H9 (cell line): ENCODE measurements at regions not wholly inside any gene's neighbourhood (a gene's known extent, or its start where the extent isn't known, plus 50 kb on each side); places are given as distances from the start of the nearest gene placed in this dataset.

Source experiments
- DNase-seq: peaks from one replicate; pipeline ENCODE4 v3.0.0-alpha.2; 2017
- H2AFZ ChIP-seq: one replicate; pipeline ENCODE4 v1.6.1; 2013; ENCODE audit warnings: mild to moderate bottlenecking, low read length, control low read depth, moderate library complexity
- H2AK5ac ChIP-seq: 2 replicates; pipeline ENCODE4 v1.6.1; 2013; ENCODE audit warnings: low read length, control low read depth, mixed read lengths; ENCODE audit not compliant: insufficient read length
- H2BK120ac ChIP-seq: one replicate; pipeline ENCODE4 v1.6.1; 2013; ENCODE audit warnings: low read depth, mild to moderate bottlenecking, low read length, control low read depth, inconsistent platforms; ENCODE audit not compliant: poor library complexity, severe bottlenecking
- H2BK12ac ChIP-seq: 2 replicates; pipeline ENCODE4 v1.6.1; 2013; ENCODE audit warnings: low read length, control low read depth, mixed read lengths, low read depth; ENCODE audit not compliant: insufficient read length
- H2BK15ac ChIP-seq: 2 replicates; pipeline ENCODE4 v1.6.1; 2013; ENCODE audit warnings: low read depth, low read length, control low read depth
- H2BK20ac ChIP-seq: one replicate; pipeline ENCODE4 v1.6.1; 2013; ENCODE audit warnings: low read depth, mild to moderate bottlenecking, low read length, control low read depth, inconsistent platforms; ENCODE audit not compliant: poor library complexity, severe bottlenecking
- H2BK5ac ChIP-seq: 2 replicates; pipeline ENCODE4 v1.6.1; 2013; ENCODE audit warnings: low read length, control low read depth, mixed read lengths; ENCODE audit not compliant: insufficient read length
- H3K14ac ChIP-seq: 2 replicates; pipeline ENCODE4 v1.6.1; 2013; ENCODE audit warnings: low read length, control low read depth; ENCODE audit not compliant: insufficient read depth
- H3K18ac ChIP-seq: 2 replicates; pipeline ENCODE4 v1.6.1; 2013; ENCODE audit warnings: low read depth, mild to moderate bottlenecking, mixed read lengths, low read length, control low read depth; ENCODE audit not compliant: insufficient read length
- H3K23ac ChIP-seq: 2 replicates; pipeline ENCODE4 v1.6.1; 2013; ENCODE audit warnings: low read length, control low read depth, mixed read lengths, low read depth; ENCODE audit not compliant: insufficient read length
- H3K23me2 ChIP-seq: 2 replicates; pipeline ENCODE4 v1.6.1; 2013; ENCODE audit warnings: low read depth, mild to moderate bottlenecking, mixed read lengths, low read length, control low read depth; ENCODE audit not compliant: insufficient read length, poor library complexity, severe bottlenecking
- H3K27ac ChIP-seq: 2 replicates; pipeline ENCODE4 v1.5.1; 2013; ENCODE audit warnings: low read length, control low read depth, mixed read lengths, low read depth; ENCODE audit not compliant: insufficient read length
- H3K27me3 ChIP-seq: 2 replicates; pipeline ENCODE4 v1.6.1; 2013; ENCODE audit warnings: low read length, control low read depth, inconsistent platforms; ENCODE audit not compliant: insufficient read depth
- H3K4ac ChIP-seq: 2 replicates; pipeline ENCODE4 v1.6.1; 2013; ENCODE audit warnings: low read depth, mild to moderate bottlenecking, control low read depth, inconsistent platforms, low read length, moderate library complexity
- H3K4me1 ChIP-seq: 2 replicates; pipeline ENCODE4 v1.6.1; 2013; ENCODE audit warnings: low read length, control low read depth, inconsistent platforms; ENCODE audit not compliant: insufficient read depth
- H3K4me2 ChIP-seq: 2 replicates; pipeline ENCODE4 v1.6.1; 2013; ENCODE audit warnings: low read length, control low read depth, mixed read lengths; ENCODE audit not compliant: insufficient read length, insufficient read depth
- H3K56ac ChIP-seq: 2 replicates; pipeline ENCODE4 v1.6.1; 2013; ENCODE audit warnings: low read depth, mild to moderate bottlenecking, mixed read lengths, low read length, control low read depth; ENCODE audit not compliant: insufficient read length
- H3K79me1 ChIP-seq: 2 replicates; pipeline ENCODE4 v1.6.1; 2013; ENCODE audit warnings: low read depth, mild to moderate bottlenecking, moderate library complexity, low read length, control low read depth, inconsistent platforms; ENCODE audit not compliant: insufficient read depth, poor library complexity, severe bottlenecking
- H3K79me2 ChIP-seq: 2 replicates; pipeline ENCODE4 v1.6.1; 2013; ENCODE audit warnings: low read length, control low read depth, inconsistent platforms; ENCODE audit not compliant: insufficient read depth
- H3K9ac ChIP-seq: 2 replicates; pipeline ENCODE4 v1.6.1; 2013; ENCODE audit warnings: low read length, control low read depth, mixed read lengths; ENCODE audit not compliant: insufficient read length; ENCODE audit errors: extremely low read depth
- H3K9me3 ChIP-seq: one replicate; pipeline ENCODE4 v1.6.1; 2013; ENCODE audit warnings: low read depth, low read length, inconsistent platforms; ENCODE audit not compliant: control insufficient read depth
- H3T11ph ChIP-seq: one replicate; pipeline ENCODE4 v1.6.1; 2013; ENCODE audit warnings: mild to moderate bottlenecking, low read length, control low read depth, inconsistent platforms
- H4K20me1 ChIP-seq: one replicate; pipeline ENCODE4 v1.6.1; 2013; ENCODE audit not compliant: control insufficient read depth, insufficient read length, insufficient read depth
- H4K5ac ChIP-seq: 2 replicates; pipeline ENCODE4 v1.6.1; 2013; ENCODE audit warnings: low read depth, mild to moderate bottlenecking, mixed read lengths, low read length, control low read depth; ENCODE audit not compliant: insufficient read length
- H4K8ac ChIP-seq: replicated peaks from 2 replicates; pipeline ENCODE4 v1.6.1; 2013; ENCODE audit warnings: low read length, control low read depth, mixed read lengths, low read depth; ENCODE audit not compliant: insufficient read length
- H4K91ac ChIP-seq: 2 replicates; pipeline ENCODE4 v1.6.1; 2013; ENCODE audit warnings: low read depth, mild to moderate bottlenecking, moderate library complexity, mixed read lengths, low read length, control low read depth; ENCODE audit not compliant: insufficient read length
- H3K27ac Mint-ChIP-seq, 3 experiments: 2 replicates in 2 of 3; 3 replicates in 1 of 3; pipeline ENCODE4 v1.8.0; 2020 to 2021; ENCODE audit warnings: mixed read lengths in 3 of 3, mild to moderate bottlenecking in 1 of 3, moderate library complexity in 1 of 3
- H3K27me3 Mint-ChIP-seq: 2 replicates; pipeline ENCODE4 v1.8.0; 2021; ENCODE audit warnings: low read depth, mild to moderate bottlenecking, moderate library complexity, mixed read lengths
- H3K36me3 Mint-ChIP-seq, 3 experiments: 2 replicates in 2 of 3; 3 replicates in 1 of 3; pipeline ENCODE4 v1.8.0; 2020 to 2021; ENCODE audit warnings: low read depth in 3 of 3, mixed read lengths in 3 of 3; ENCODE audit not compliant: insufficient read depth in 1 of 3
- H3K4me1 Mint-ChIP-seq, 2 experiments: 2 replicates each; pipeline ENCODE4 v1.8.0; 2020; ENCODE audit warnings: mixed read lengths in 2 of 2
- H3K4me3 Mint-ChIP-seq, 2 experiments: 2 replicates in 1 of 2; 3 replicates in 1 of 2; pipeline ENCODE4 v1.8.0; 2020 to 2021; ENCODE audit warnings: mild to moderate bottlenecking in 2 of 2, mixed read lengths in 2 of 2, moderate library complexity in 1 of 2
- H3K9me3 Mint-ChIP-seq, 2 experiments: 2 replicates in 1 of 2; 3 replicates in 1 of 2; pipeline ENCODE4 v1.8.0; 2020; ENCODE audit warnings: mild to moderate bottlenecking in 2 of 2, mixed read lengths in 2 of 2, moderate library complexity in 1 of 2
- CTCF ChIP-seq: fragments of 200-600 bp; sonication (generic); conservative IDR thresholded peaks from 3 replicates; pipeline ENCODE4 v1.8.0; 2021; ENCODE audit warnings: antibody characterized with exemption, mild to moderate bottlenecking
- WGBS: extraction: QIAGEN DNeasy Blood & Tissue Kit; methylation state at CpG from one replicate; pipeline ENCODE4 v1.1.7; 2013; ENCODE audit warnings: missing lambda C conversion rate, low lambda C conversion rate, mixed read lengths; ENCODE audit not compliant: insufficient read length; ENCODE audit errors: extremely low coverage; 5-methylcytosine and 5-hydroxymethylcytosine counted together

DNA sequence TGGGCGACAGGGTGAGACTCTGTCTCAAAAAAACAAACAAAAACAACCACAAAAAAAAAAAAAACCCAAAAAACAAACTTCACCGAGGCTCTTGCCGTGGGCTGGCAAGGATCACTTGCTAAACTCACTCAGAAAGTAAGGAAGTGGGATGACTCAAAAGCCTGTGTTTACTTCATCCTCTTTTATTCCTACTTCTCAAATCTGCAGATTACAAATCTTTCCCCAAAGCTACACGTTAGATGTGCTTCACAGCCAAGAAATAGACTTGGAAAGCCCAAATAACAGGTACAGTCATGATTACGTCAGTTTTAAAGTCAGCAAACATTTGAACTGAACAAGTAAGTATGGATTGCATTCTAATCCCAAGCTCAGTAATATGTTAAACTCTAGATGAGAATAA, 359.3 kb downstream of the ADGRL2 start:
- Histone ChIP-seq H3K4me1 (no peaks in the 10 kb centered on the region), H2BK5ac (no peak overlapping the region), H2BK15ac (no peak overlapping the region), H3K23ac (no peak overlapping the region), H3K14ac (no peak overlapping the region), H4K5ac (no peak overlapping the region), H3K4ac (no peak overlapping the region), H3K18ac (no peak overlapping the region), H2BK20ac (no peak overlapping the region), H3K9ac (no peak overlapping the region), H3K27ac (no peak overlapping the region), H2AK5ac (no peak overlapping the region), H3K79me2 (no peaks in the 10 kb centered on the region), H3K4me2 (no peak overlapping the region), H3K9me3 (no peaks in the 10 kb centered on the region), H2AFZ (no peak overlapping the region), H2BK12ac (no peak overlapping the region), H3K79me1 (no peaks in the 10 kb centered on the region), H2BK120ac (no peak overlapping the region), H4K8ac (no peak overlapping the region), H4K20me1 (no peaks in the 10 kb centered on the region), H3K23me2 (no peaks in the 10 kb centered on the region), H3T11ph (no peak overlapping the region), H3K56ac (no peak overlapping the region), H3K27me3 (no peaks in the 10 kb centered on the region; the same call in 1 of the 2 replicates), H4K91ac (no peak overlapping the region)
- Mint-ChIP-seq H3K27ac (no peak overlapping the region), H3K4me1 (peaks cover 3 to 7% of the 10 kb centered on the region in 2 experiments; a peak in 1 of 4 replicates), H3K4me3 (no peak overlapping the region), H3K36me3 (no peaks in the 10 kb centered on the region), H3K27me3 (no peaks in the 10 kb centered on the region), H3K9me3 (no peaks in the 10 kb centered on the region)
- no peak for DNase-seq
- no CpG with 5 or more reads among the region's 5 CpGs for WGBS
- TF ChIP-seq CTCF = no peak
